ENCODE measurements at regions not wholly inside any gene's neighbourhood (a gene's known extent, or its start where the extent isn't known, plus 50 kb on each side); places are given as distances from the start of the nearest gene placed in this dataset.

- no peak overlapping the region for H4K12ac ChIP-seq (ENCODE audit: low read depth, low read length)
- H3K36me3 ChIP-seq (ENCODE audit: control insufficient read depth in 1 of 2, insufficient read depth in 2 of 2, low read length in 2 of 2) = no peaks in the 10 kb centered on the region
- H2BK5ac ChIP-seq (ENCODE audit: low read depth, low read length, poor library complexity) = no peak overlapping the region
- no peak overlapping the region for H2BK12ac ChIP-seq (ENCODE audit: low read length)
- no peak overlapping the region for H3K4me2 ChIP-seq (ENCODE audit: low read length)
- no peak overlapping the region for H3K4ac ChIP-seq (ENCODE audit: low read depth, low read length)
- H3K79me1 ChIP-seq (ENCODE audit: low read length) = no peaks in the 10 kb centered on the region
- H2BK120ac ChIP-seq (ENCODE audit: insufficient read depth, low read length, poor library complexity) = no peak overlapping the region
- no peak overlapping the region for H3K18ac ChIP-seq (ENCODE audit: low read length)
- no peak for DNase-seq
- H3K27me3 ChIP-seq (ENCODE audit: insufficient read depth, low read length) = no peaks in the 10 kb centered on the region
- no peak overlapping the region for H2AK5ac ChIP-seq (ENCODE audit: low read length)
- H3K4me3 ChIP-seq (ENCODE audit: low read depth, low read length) = no peak overlapping the region
- no peaks in the 10 kb centered on the region for H3K9me3 ChIP-seq (ENCODE audit: insufficient read depth, low read depth, low read length)
- H4K91ac ChIP-seq (ENCODE audit: low read depth, low read length) = no peak overlapping the region
- H3K9ac ChIP-seq (ENCODE audit: low read length) = no peak overlapping the region
- H3K79me2 ChIP-seq (ENCODE audit: control insufficient read depth, insufficient read depth, low read length, poor library complexity) = no peaks in the 10 kb centered on the region
- H2AFZ ChIP-seq (ENCODE audit: insufficient read depth, low read length, poor library complexity) = no peak overlapping the region
- H3K27ac ChIP-seq (ENCODE audit: low read depth, low read length) = no peak overlapping the region
- H3K23ac ChIP-seq (ENCODE audit: low read length) = no peak overlapping the region
- no peaks in the 10 kb centered on the region for H3K4me1 ChIP-seq (ENCODE audit: control insufficient read depth in 1 of 2, insufficient read depth in 2 of 2, low read length in 2 of 2)
- no peak overlapping the region for H3K14ac ChIP-seq (ENCODE audit: low read length)
- no peak overlapping the region for H4K8ac ChIP-seq (ENCODE audit: low read depth, low read length)
Measured at GRCh38 chr12:93221841-93222240, 155.9 kb upstream of the NUDT4 start.

DNA sequence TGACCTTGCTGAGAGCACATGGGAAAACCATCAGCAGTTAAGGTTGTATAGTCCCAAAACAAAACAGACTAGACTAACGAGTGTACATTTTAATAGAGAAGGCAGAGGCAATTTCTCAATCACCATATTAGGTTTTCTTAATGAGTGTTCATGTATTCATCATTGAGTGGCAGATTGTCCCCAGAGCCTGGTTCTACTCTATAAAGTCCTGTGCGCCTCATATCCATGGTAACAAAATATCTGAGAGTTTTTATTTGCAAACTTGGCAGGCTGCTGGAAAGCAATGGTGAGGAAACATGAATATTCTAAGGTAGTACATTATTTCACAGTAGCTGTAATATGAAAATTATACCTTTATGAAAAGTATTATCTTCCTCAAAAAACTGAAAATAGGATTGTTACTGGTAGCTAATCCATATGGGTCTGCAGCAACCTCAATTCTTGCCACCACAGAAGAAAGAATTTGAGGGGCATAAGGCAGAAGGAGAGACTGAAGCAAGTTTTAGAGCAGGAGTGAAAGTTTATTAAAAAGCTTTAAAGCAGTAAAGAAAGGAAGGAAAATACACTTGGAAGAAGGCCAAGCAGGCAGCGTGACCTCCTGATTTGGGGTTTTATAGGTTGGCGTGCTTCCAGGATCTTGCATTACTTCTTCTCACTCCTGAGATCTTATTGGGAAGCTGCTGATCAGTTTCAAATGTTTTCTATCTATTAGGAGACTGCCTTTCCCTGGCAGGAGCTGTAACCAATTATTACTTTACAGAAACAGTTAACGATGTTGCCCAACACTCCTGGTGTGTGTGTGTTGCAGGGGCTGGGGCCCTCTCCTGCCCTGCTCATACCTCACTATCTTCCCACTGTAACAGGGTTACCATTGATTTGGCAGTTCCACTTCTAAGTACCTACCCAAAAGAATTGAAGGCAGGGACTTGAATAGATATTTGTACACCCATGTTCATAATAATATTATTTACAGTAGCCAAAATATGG, 154.0 kb upstream of the NUDT4 start:
- H2AFZ ChIP-seq (ENCODE audit: insufficient read depth, low read length, poor library complexity) = no peak overlapping the region
- no peak overlapping the region for H2AK5ac ChIP-seq (ENCODE audit: low read length)
- H4K12ac ChIP-seq (ENCODE audit: low read depth, low read length) = no peak overlapping the region
- no peak overlapping the region for H4K8ac ChIP-seq (ENCODE audit: low read depth, low read length)
- no peaks in the 10 kb centered on the region for H3K4me1 ChIP-seq (ENCODE audit: control insufficient read depth in 1 of 2, insufficient read depth in 2 of 2, low read length in 2 of 2)
- H3K27me3 ChIP-seq (ENCODE audit: insufficient read depth, low read length) = no peaks in the 10 kb centered on the region
- H4K91ac ChIP-seq (ENCODE audit: low read depth, low read length) = no peak overlapping the region
- no peak overlapping the region for H3K4me2 ChIP-seq (ENCODE audit: low read length)
- DNase-seq = no peak
- H3K27ac ChIP-seq (ENCODE audit: low read depth, low read length) = no peak overlapping the region
- H2BK5ac ChIP-seq (ENCODE audit: low read depth, low read length, poor library complexity) = no peak overlapping the region
- no peak overlapping the region for H3K9ac ChIP-seq (ENCODE audit: low read length)
- H2BK120ac ChIP-seq (ENCODE audit: insufficient read depth, low read length, poor library complexity) = no peak overlapping the region
- H3K79me2 ChIP-seq (ENCODE audit: control insufficient read depth, insufficient read depth, low read length, poor library complexity) = no peaks in the 10 kb centered on the region
- no peak overlapping the region for H3K4me3 ChIP-seq (ENCODE audit: low read depth, low read length)
- no peak overlapping the region for H3K4ac ChIP-seq (ENCODE audit: low read depth, low read length)
- no peaks in the 10 kb centered on the region for H3K36me3 ChIP-seq (ENCODE audit: control insufficient read depth in 1 of 2, insufficient read depth in 2 of 2, low read length in 2 of 2)
- H3K9me3 ChIP-seq (ENCODE audit: insufficient read depth, low read depth, low read length) = no peaks in the 10 kb centered on the region
- no CpG with 5 or more reads among the region's 5 CpGs for WGBS (ENCODE audit: extremely low coverage, insufficient coverage, insufficient read length)
- H3K14ac ChIP-seq (ENCODE audit: low read length) = no peak overlapping the region
- H2BK12ac ChIP-seq (ENCODE audit: low read length) = no peak overlapping the region
- H3K79me1 ChIP-seq (ENCODE audit: low read length) = no peaks in the 10 kb centered on the region
- no peak overlapping the region for H3K23ac ChIP-seq (ENCODE audit: low read length)
- H3K18ac ChIP-seq (ENCODE audit: low read length) = no peak overlapping the region

- no CpG with 5 or more reads among the region's 2 CpGs for WGBS (ENCODE audit: extremely low coverage, insufficient coverage, insufficient read length)
- no peaks in the 10 kb centered on the region for H3K36me3 ChIP-seq (ENCODE audit: control insufficient read depth in 1 of 2, insufficient read depth in 2 of 2, low read length in 2 of 2)
- H3K9ac ChIP-seq (ENCODE audit: low read length) = no peak overlapping the region
- no peaks in the 10 kb centered on the region for H3K4me1 ChIP-seq (ENCODE audit: control insufficient read depth in 1 of 2, insufficient read depth in 2 of 2, low read length in 2 of 2)
- no peak overlapping the region for H2BK12ac ChIP-seq (ENCODE audit: low read length)
- no peak overlapping the region for H4K8ac ChIP-seq (ENCODE audit: low read depth, low read length)
- no peak overlapping the region for H2AK5ac ChIP-seq (ENCODE audit: low read length)
- no peak overlapping the region for H3K14ac ChIP-seq (ENCODE audit: low read length)
- no peak overlapping the region for H3K4ac ChIP-seq (ENCODE audit: low read depth, low read length)
- H2BK5ac ChIP-seq (ENCODE audit: low read depth, low read length, poor library complexity) = no peak overlapping the region
- H2BK120ac ChIP-seq (ENCODE audit: insufficient read depth, low read length, poor library complexity) = no peak overlapping the region
- H3K9me3 ChIP-seq (ENCODE audit: insufficient read depth, low read depth, low read length) = no peaks in the 10 kb centered on the region
- H3K18ac ChIP-seq (ENCODE audit: low read length) = no peak overlapping the region
- H3K4me2 ChIP-seq (ENCODE audit: low read length) = no peak overlapping the region
- H4K91ac ChIP-seq (ENCODE audit: low read depth, low read length) = no peak overlapping the region
- no peak overlapping the region for H2AFZ ChIP-seq (ENCODE audit: insufficient read depth, low read length, poor library complexity)
- DNase-seq = no peak
- no peaks in the 10 kb centered on the region for H3K79me2 ChIP-seq (ENCODE audit: control insufficient read depth, insufficient read depth, low read length, poor library complexity)
- no peaks in the 10 kb centered on the region for H3K27me3 ChIP-seq (ENCODE audit: insufficient read depth, low read length)
- H3K27ac ChIP-seq (ENCODE audit: low read depth, low read length) = no peak overlapping the region
- no peaks in the 10 kb centered on the region for H3K79me1 ChIP-seq (ENCODE audit: low read length)
- no peak overlapping the region for H4K12ac ChIP-seq (ENCODE audit: low read depth, low read length)
- no peak overlapping the region for H3K4me3 ChIP-seq (ENCODE audit: low read depth, low read length)
- no peak overlapping the region for H3K23ac ChIP-seq (ENCODE audit: low read length)
Measured at GRCh38 chr12:93225094-93225493, 152.6 kb upstream of the NUDT4 start.

GRCh38 chr12:93226361-93226760, 151.4 kb upstream of the NUDT4 start:
- no peaks in the 10 kb centered on the region for H3K9me3 ChIP-seq (ENCODE audit: insufficient read depth, low read depth, low read length)
- H3K4me2 ChIP-seq (ENCODE audit: low read length) = no peak overlapping the region
- no peak overlapping the region for H2BK5ac ChIP-seq (ENCODE audit: low read depth, low read length, poor library complexity)
- H3K9ac ChIP-seq (ENCODE audit: low read length) = no peak overlapping the region
- no peak overlapping the region for H3K18ac ChIP-seq (ENCODE audit: low read length)
- H3K27ac ChIP-seq (ENCODE audit: low read depth, low read length) = no peak overlapping the region
- H2BK120ac ChIP-seq (ENCODE audit: insufficient read depth, low read length, poor library complexity) = no peak overlapping the region
- H3K4me3 ChIP-seq (ENCODE audit: low read depth, low read length) = no peak overlapping the region
- H4K12ac ChIP-seq (ENCODE audit: low read depth, low read length) = no peak overlapping the region
- no peak overlapping the region for H2AK5ac ChIP-seq (ENCODE audit: low read length)
- H4K91ac ChIP-seq (ENCODE audit: low read depth, low read length) = no peak overlapping the region
- no peak overlapping the region for H3K23ac ChIP-seq (ENCODE audit: low read length)
- no peak overlapping the region for H4K8ac ChIP-seq (ENCODE audit: low read depth, low read length)
- H3K79me1 ChIP-seq (ENCODE audit: low read length) = no peaks in the 10 kb centered on the region
- no peak overlapping the region for H2AFZ ChIP-seq (ENCODE audit: insufficient read depth, low read length, poor library complexity)
- no peaks in the 10 kb centered on the region for H3K27me3 ChIP-seq (ENCODE audit: insufficient read depth, low read length)
- H2BK12ac ChIP-seq (ENCODE audit: low read length) = no peak overlapping the region
- no peak overlapping the region for H3K4ac ChIP-seq (ENCODE audit: low read depth, low read length)
- no peaks in the 10 kb centered on the region for H3K79me2 ChIP-seq (ENCODE audit: control insufficient read depth, insufficient read depth, low read length, poor library complexity)
- DNase-seq = no peak
- H3K14ac ChIP-seq (ENCODE audit: low read length) = no peak overlapping the region
- no peaks in the 10 kb centered on the region for H3K4me1 ChIP-seq (ENCODE audit: control insufficient read depth in 1 of 2, insufficient read depth in 2 of 2, low read length in 2 of 2)
- H3K36me3 ChIP-seq (ENCODE audit: control insufficient read depth in 1 of 2, insufficient read depth in 2 of 2, low read length in 2 of 2) = no peaks in the 10 kb centered on the region
